GM23248 (cell line): ENCODE measurements at regions not wholly inside any gene's neighbourhood (a gene's known extent, or its start where the extent isn't known, plus 50 kb on each side); places are given as distances from the start of the nearest gene placed in this dataset.

ENCODE experiments used
- DNase-seq: peaks from one replicate; pipeline ENCODE4 v3.0.0-alpha.2; 2015
- H2AFZ ChIP-seq: fragments of 200-600 bp; sonication (generic); 2 replicates; pipeline ENCODE4 v1.6.1; 2016; ENCODE audit warnings: antibody characterized with exemption
- H3F3A ChIP-seq: fragments of 200-600 bp; sonication (generic); 2 replicates; pipeline ENCODE4 v1.6.1; 2016; ENCODE audit warnings: mild to moderate bottlenecking, antibody characterized with exemption, mixed run types; ENCODE audit not compliant: insufficient read depth
- H3K27ac ChIP-seq: fragments of 200-600 bp; sonication (generic); 2 replicates; pipeline ENCODE4 v1.5.1; 2016; ENCODE audit warnings: mild to moderate bottlenecking
- H3K27me3 ChIP-seq: fragments of 200-600 bp; sonication (generic); replicated peaks from 2 replicates; pipeline ENCODE4 v1.6.1; 2016; ENCODE audit warnings: mild to moderate bottlenecking; ENCODE audit not compliant: insufficient read depth
- H3K36me3 ChIP-seq: fragments of 200-600 bp; sonication (generic); 2 replicates; pipeline ENCODE4 v1.6.1; 2016; ENCODE audit warnings: low read depth, mild to moderate bottlenecking
- H3K4me1 ChIP-seq: fragments of 200-600 bp; sonication (generic); 2 replicates; pipeline ENCODE4 v1.6.1; 2016; ENCODE audit warnings: mild to moderate bottlenecking; ENCODE audit not compliant: insufficient read depth
- H3K4me2 ChIP-seq: fragments of 200-600 bp; sonication (generic); one replicate; pipeline ENCODE4 v1.6.1; 2016; ENCODE audit warnings: mild to moderate bottlenecking; ENCODE audit not compliant: unreplicated experiment
- H3K4me3 ChIP-seq: fragments of 200-600 bp; sonication (generic); 2 replicates; pipeline ENCODE4 v1.5.1; 2016; ENCODE audit warnings: mild to moderate bottlenecking
- H3K79me2 ChIP-seq: fragments of 200-600 bp; sonication (generic); 2 replicates; pipeline ENCODE4 v1.6.1; 2016; ENCODE audit warnings: mild to moderate bottlenecking; ENCODE audit not compliant: insufficient read depth
- H3K9ac ChIP-seq: fragments of 200-600 bp; sonication (generic); 2 replicates; pipeline ENCODE4 v1.6.1; 2016; ENCODE audit warnings: mild to moderate bottlenecking
- H3K9me2 ChIP-seq: fragments of 200-600 bp; sonication (generic); 2 replicates; pipeline ENCODE4 v1.6.1; 2016; ENCODE audit warnings: mixed run types, mild to moderate bottlenecking, moderate library complexity; ENCODE audit not compliant: insufficient read depth
- H3K9me3 ChIP-seq: fragments of 200-600 bp; sonication (generic); one replicate; pipeline ENCODE4 v1.6.1; 2017; ENCODE audit warnings: low read depth
- H4K20me1 ChIP-seq: fragments of 200-600 bp; sonication (generic); 2 replicates; pipeline ENCODE4 v1.6.0; 2016; ENCODE audit not compliant: insufficient read depth
- EZH2 ChIP-seq: fragments of 200-600 bp; sonication (generic); IDR thresholded peaks from 2 replicates; pipeline ENCODE4 v1.6.1; 2018; ENCODE audit warnings: antibody characterized with exemption, mild to moderate bottlenecking; ENCODE audit not compliant: insufficient read depth, poor library complexity, severe bottlenecking
- EZH2phosphoT487 ChIP-seq: fragments of 200-600 bp; sonication (generic); IDR thresholded peaks from 2 replicates; pipeline ENCODE4 v1.6.1; 2018; ENCODE audit warnings: antibody characterized with exemption, moderate library complexity, mild to moderate bottlenecking, low read depth; ENCODE audit not compliant: insufficient read depth
- WGBS, 2 experiments: methylation state at CpG; one replicate each; pipeline ENCODE4 v1.1.6; 2015 to 2017; ENCODE audit warnings: low lambda C conversion rate in 2 of 2, low coverage in 1 of 2; ENCODE audit errors: missing lambda C conversion rate in 2 of 2; 5-methylcytosine and 5-hydroxymethylcytosine counted together
- in situ Hi-C: fragments of 300-500 bp; cut with MboI; formaldehyde crosslinking; loops from 2 replicates; pipeline ENCODE4 v1.15.0; 2020

- Histone ChIP-seq H3F3A (no peaks in the 10 kb centered on the region), H3K79me2 (no peaks in the 10 kb centered on the region), H3K4me2 (no peak overlapping the region), H3K9me2 (no peaks in the 10 kb centered on the region), H3K4me3 (no peak overlapping the region), H4K20me1 (no peaks in the 10 kb centered on the region), H3K27ac (no peak overlapping the region), H2AFZ (no peak overlapping the region), H3K27me3 (no peaks in the 10 kb centered on the region), H3K4me1 (no peaks in the 10 kb centered on the region), H3K9me3 (no peaks in the 10 kb centered on the region), H3K36me3 (no peaks in the 10 kb centered on the region), H3K9ac (no peak overlapping the region)
- DNase-seq, result no peak
- 7 to 9% methylated on average over 3 of the region's 3 CpGs for WGBS, 2 experiments
- TF ChIP-seq EZH2, result no peak
- in situ Hi-C loops, result no loop called here
These were observed 392.9 kb upstream of the CELF4 start for GRCh38 chr18:37958499-37958898.

GRCh38 chr18:37956902-37957301 is 391.3 kb upstream of the CELF4 start:
- Histone ChIP-seq H3K9me2 (no peaks in the 10 kb centered on the region), H4K20me1 (no peaks in the 10 kb centered on the region), H3K27me3 (no peaks in the 10 kb centered on the region), H3F3A (no peaks in the 10 kb centered on the region), H3K4me1 (no peaks in the 10 kb centered on the region), H3K27ac (no peak overlapping the region), H3K9me3 (no peaks in the 10 kb centered on the region), H3K4me3 (no peak overlapping the region), H3K4me2 (no peak overlapping the region), H3K36me3 (no peaks in the 10 kb centered on the region), H3K9ac (no peak overlapping the region), H3K79me2 (no peaks in the 10 kb centered on the region), H2AFZ (no peak overlapping the region)
- WGBS, 2 experiments, result 24% methylated on average over 4 of the region's 4 CpGs
- in situ Hi-C loops, result no loop called here
- DNase-seq, result no peak
- TF ChIP-seq EZH2 (no peak), EZH2phosphoT487 (no peak)

GRCh38 chr18:37956020-37956419 is 390.4 kb upstream of the CELF4 start:
- H3K4me1 ChIP-seq, result no peaks in the 10 kb centered on the region
- WGBS, 2 experiments, result 4 to 5% methylated on average over 2 of the region's 2 CpGs
- no peaks in the 10 kb centered on the region for H3F3A ChIP-seq
- TF ChIP-seq EZH2phosphoT487, result no peak
- no peak for TF ChIP-seq EZH2
- H3K9ac ChIP-seq, result no peak overlapping the region
- no peak overlapping the region for H3K4me2 ChIP-seq
- H3K27ac ChIP-seq, result no peak overlapping the region
- no peaks in the 10 kb centered on the region for H3K36me3 ChIP-seq
- H4K20me1 ChIP-seq, result no peaks in the 10 kb centered on the region
- no peaks in the 10 kb centered on the region for H3K9me2 ChIP-seq
- H2AFZ ChIP-seq, result no peak overlapping the region
- H3K79me2 ChIP-seq, result no peaks in the 10 kb centered on the region
- no peak for DNase-seq
- no peak overlapping the region for H3K4me3 ChIP-seq
- in situ Hi-C loops, result no loop called here
- H3K27me3 ChIP-seq, result no peaks in the 10 kb centered on the region
- H3K9me3 ChIP-seq, result no peaks in the 10 kb centered on the region

- no peak for DNase-seq
- TF ChIP-seq EZH2phosphoT487 (no peak), EZH2 (no peak)
- WGBS, 2 experiments, result 8 to 26% methylated on average over 2 of the region's 2 CpGs
- in situ Hi-C loops, result no loop called here
- H3K27ac ChIP-seq, result no peak overlapping the region
- H3F3A ChIP-seq, result no peaks in the 10 kb centered on the region
- no peak overlapping the region for H3K4me2 ChIP-seq
- H3K9ac ChIP-seq, result no peak overlapping the region
- H3K4me1 ChIP-seq, result no peaks in the 10 kb centered on the region
- H3K9me2 ChIP-seq, result no peaks in the 10 kb centered on the region
- no peak overlapping the region for H2AFZ ChIP-seq
- H3K27me3 ChIP-seq, result no peaks in the 10 kb centered on the region
- H3K4me3 ChIP-seq, result no peak overlapping the region
- H3K79me2 ChIP-seq, result no peaks in the 10 kb centered on the region
- H3K9me3 ChIP-seq, result no peaks in the 10 kb centered on the region
- H4K20me1 ChIP-seq, result no peaks in the 10 kb centered on the region
- H3K36me3 ChIP-seq, result no peaks in the 10 kb centered on the region
These were observed 389.6 kb upstream of the CELF4 start for GRCh38 chr18:37955201-37955600.

GRCh38 chr18:37953876-37954275 is 388.3 kb upstream of the CELF4 start:
- WGBS, 2 experiments, result 0 to 6% methylated on average over 2 of the region's 2 CpGs
- Histone ChIP-seq H3K27me3 (no peaks in the 10 kb centered on the region), H3K79me2 (no peaks in the 10 kb centered on the region), H3K9ac (no peak overlapping the region), H3K4me2 (no peak overlapping the region), H3K36me3 (no peaks in the 10 kb centered on the region), H3F3A (no peaks in the 10 kb centered on the region), H3K9me2 (no peaks in the 10 kb centered on the region), H4K20me1 (no peaks in the 10 kb centered on the region), H3K4me3 (no peak overlapping the region), H3K4me1 (no peaks in the 10 kb centered on the region), H2AFZ (no peak overlapping the region), H3K27ac (no peak overlapping the region), H3K9me3 (no peaks in the 10 kb centered on the region)
- no peak for TF ChIP-seq EZH2
- no peak for TF ChIP-seq EZH2phosphoT487
- no peak for DNase-seq
- in situ Hi-C loops, result no loop called here
